ENCODE measurements at regions not wholly inside any gene's neighbourhood (a gene's known extent, or its start where the extent isn't known, plus 50 kb on each side); places are given as distances from the start of the nearest gene placed in this dataset.
A peak's percentile ranks its signal among the peaks of the same experiment; 100 is the strongest.

GRCh38 chr13:92938486-92939020 lies 288.1 kb upstream of the GPC6 start:
- no peak for DNase-seq

GRCh38 chr13:92941167-92941566 lies 285.4 kb upstream of the GPC6 start:
- no peak for DNase-seq

- no peak for DNase-seq
Observed at GRCh38 chr13:92947770-92948434, 278.7 kb upstream of the GPC6 start.

- DNase-seq: no peak
Observed at GRCh38 chr13:92950771-92951170, 275.8 kb upstream of the GPC6 start.

- DNase-seq: no peak
Observed at GRCh38 chr13:92951273-92951890, 275.2 kb upstream of the GPC6 start.

- no peak for DNase-seq
Observed at GRCh38 chr13:92952161-92952560, 274.4 kb upstream of the GPC6 start.

- no peak for DNase-seq
Observed at GRCh38 chr13:92954746-92955145, 271.9 kb upstream of the GPC6 start.

- DNase-seq: no peak
Observed at GRCh38 chr13:92959790-92960189, 266.8 kb upstream of the GPC6 start.

GRCh38 chr13:92963029-92963428 lies 263.6 kb upstream of the GPC6 start:
- no peak for DNase-seq

GRCh38 chr13:92966341-92966740 lies 260.3 kb upstream of the GPC6 start:
- DNase-seq: no peak

- DNase-seq: no peak
Observed at GRCh38 chr13:92966900-92967299, 259.7 kb upstream of the GPC6 start.

GRCh38 chr13:92967923-92968322 lies 258.7 kb upstream of the GPC6 start:
- peak; percentile 6 for DNase-seq

GRCh38 chr13:92972751-92973150 lies 253.9 kb upstream of the GPC6 start:
- DNase-seq: no peak

GRCh38 chr13:92974905-92975429 lies 251.6 kb upstream of the GPC6 start:
- no peak for DNase-seq

GRCh38 chr13:92976657-92977056 lies 249.9 kb upstream of the GPC6 start:
- DNase-seq: no peak

- DNase-seq: no peak
Observed at GRCh38 chr13:92984151-92984550, 242.5 kb upstream of the GPC6 start.

- peak; percentile 28 for DNase-seq
Observed at GRCh38 chr13:92989301-92989700, 237.3 kb upstream of the GPC6 start.

GRCh38 chr13:92991692-92992091 lies 234.9 kb upstream of the GPC6 start:
- DNase-seq: peak; percentile 22

- DNase-seq: peak; percentile 45
Observed at GRCh38 chr13:92994056-92994455, 232.6 kb upstream of the GPC6 start.

GRCh38 chr13:93001866-93002461 lies 224.6 kb upstream of the GPC6 start:
- DNase-seq: peak; percentile 30

- no peak for DNase-seq
Observed at GRCh38 chr13:93003531-93003930, 223.1 kb upstream of the GPC6 start.

GRCh38 chr13:93004919-93005318 lies 221.7 kb upstream of the GPC6 start:
- no peak for DNase-seq

GRCh38 chr13:93007928-93008327 lies 218.7 kb upstream of the GPC6 start:
- no peak for DNase-seq
